Stimulated activated CD4-positive, alpha-beta T cell treated with anti-CD3 and anti-CD28 coated beads, Interleukin-4, amount 100 ng/mL, for 48 hours (primary cell): ENCODE measurements at regions not wholly inside any gene's neighbourhood (a gene's known extent, or its start where the extent isn't known, plus 50 kb on each side); places are given as distances from the start of the nearest gene placed in this dataset.

ENCODE experiments used
- DNase-seq, 2 donors: peaks; one replicate each; pipeline ENCODE4 v3.0.0-alpha.2; 2020; ENCODE audit warnings: low read depth in 2 of 2

DNA sequence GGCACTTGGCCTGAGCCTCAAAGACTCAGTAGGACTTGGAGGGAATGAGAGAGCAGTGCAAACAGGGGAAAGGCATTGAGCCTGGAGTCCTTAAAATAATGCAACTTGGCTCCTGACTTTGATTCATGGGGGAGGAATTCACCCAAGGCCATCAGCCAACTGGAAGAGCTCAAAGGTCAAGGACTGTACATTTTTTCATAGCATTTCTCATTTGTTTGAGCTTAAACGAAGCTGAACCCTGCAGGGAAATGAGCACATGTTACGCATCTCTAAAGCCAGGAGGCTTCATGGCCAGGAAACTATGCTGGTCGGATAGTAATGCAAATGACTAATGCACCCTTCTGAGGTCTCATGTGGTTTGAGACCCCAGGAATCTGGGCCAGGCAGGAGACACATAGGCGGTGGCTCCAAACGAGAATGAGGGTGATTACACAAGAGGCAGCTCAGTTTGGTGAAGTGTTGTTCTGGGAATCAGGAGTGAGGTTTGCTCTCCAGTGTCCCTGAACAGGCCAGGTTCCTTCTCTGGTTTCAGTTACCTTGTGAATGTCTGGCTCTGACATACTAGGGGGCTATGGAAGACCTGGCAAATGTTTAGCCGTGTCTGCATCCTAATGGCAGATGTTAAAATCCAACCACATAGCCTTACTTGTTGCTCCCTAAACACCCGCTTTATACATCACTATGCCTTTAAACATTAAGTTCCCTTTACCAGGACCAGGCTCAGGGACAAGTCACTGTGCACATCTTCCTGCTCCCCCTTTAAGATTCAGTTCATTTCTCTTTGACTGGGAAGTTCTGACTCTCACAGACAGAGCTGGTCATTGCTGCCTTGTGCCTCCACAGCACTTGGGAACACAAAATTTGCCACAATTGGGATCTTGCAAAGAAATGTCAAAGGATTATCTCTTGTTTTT is 503.9 kb upstream of the USP24 start:
- DNase-seq: no peak

- no peak for DNase-seq
Measured at GRCh38 chr1:55717111-55717510, 501.9 kb upstream of the USP24 start.

- DNase-seq: no peak
Measured at GRCh38 chr1:55716610-55717009, 501.4 kb upstream of the USP24 start.

DNA sequence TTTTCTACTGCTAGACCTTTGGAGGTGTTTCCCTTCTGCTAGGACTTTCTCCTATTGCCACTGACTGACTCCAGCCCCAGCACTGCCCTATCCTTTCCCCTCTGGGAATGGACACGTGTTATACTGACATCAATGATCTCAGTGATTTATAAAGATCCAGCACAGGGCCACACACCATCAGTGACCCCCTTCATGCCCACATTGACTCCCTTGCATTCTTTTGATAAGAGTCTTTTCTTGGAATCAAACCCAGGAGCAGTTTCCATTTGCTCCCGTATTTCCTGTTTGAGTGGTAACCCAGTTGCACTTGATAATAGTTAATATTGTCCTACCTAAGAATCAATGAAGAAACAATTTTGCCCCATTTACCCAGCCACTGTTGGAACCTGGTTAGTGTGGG is 501.0 kb upstream of the USP24 start:
- no peak for DNase-seq

DNA sequence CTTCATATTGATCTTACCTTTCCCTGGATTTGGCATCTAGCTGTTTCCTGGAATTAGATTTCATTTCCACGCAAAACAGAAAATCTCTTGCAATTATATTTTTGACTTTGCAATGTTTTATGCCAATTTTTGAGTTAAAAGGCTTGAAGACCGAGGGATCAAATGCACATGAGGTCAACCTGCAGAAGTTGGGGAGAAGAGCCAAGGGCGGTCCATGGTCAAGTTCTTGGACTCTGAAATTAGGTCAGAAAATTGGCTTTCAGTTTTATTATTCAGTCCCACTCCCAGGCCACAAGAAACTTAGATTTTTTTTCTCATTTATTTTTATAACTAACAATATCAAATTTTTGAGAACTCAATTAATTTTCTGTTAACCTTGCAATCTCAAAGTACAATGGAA is 499.1 kb upstream of the USP24 start:
- no peak for DNase-seq

GRCh38 chr1:55713516-55713915 is 498.4 kb upstream of the USP24 start:
- no peak for DNase-seq

- no peak for DNase-seq
Measured at GRCh38 chr1:55712148-55712547, 497.0 kb upstream of the USP24 start.

GRCh38 chr1:55708781-55709180 is 493.6 kb upstream of the USP24 start:
- DNase-seq: no peak

- no peak for DNase-seq
Measured at GRCh38 chr1:55707846-55708245, 492.7 kb upstream of the USP24 start.

DNA sequence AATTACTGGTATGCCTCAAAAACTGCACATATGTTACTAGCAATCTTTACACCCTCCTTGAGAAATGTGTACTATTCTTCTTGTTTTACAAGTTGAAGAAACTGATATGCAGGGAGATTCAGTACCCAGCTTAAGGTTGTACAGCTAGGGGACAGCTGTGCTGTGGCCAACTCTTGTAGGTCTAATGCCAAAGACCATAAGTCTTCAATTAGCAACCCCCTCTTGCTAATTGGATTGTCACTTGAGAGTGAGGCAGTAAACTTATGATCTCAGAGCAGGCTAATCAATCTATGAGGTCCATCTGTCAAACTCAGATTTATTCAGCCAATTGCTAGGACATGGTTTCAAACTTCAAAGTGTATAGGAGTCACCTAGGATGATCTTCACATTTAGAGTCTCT is 492.0 kb upstream of the USP24 start:
- DNase-seq: no peak

GRCh38 chr1:55706397-55706796 is 491.2 kb upstream of the USP24 start:
- DNase-seq: no peak

GRCh38 chr1:55703726-55704363 is 488.7 kb upstream of the USP24 start:
- no peak for DNase-seq

- no peak for DNase-seq
Measured at GRCh38 chr1:55702064-55702463, 486.9 kb upstream of the USP24 start.

DNA sequence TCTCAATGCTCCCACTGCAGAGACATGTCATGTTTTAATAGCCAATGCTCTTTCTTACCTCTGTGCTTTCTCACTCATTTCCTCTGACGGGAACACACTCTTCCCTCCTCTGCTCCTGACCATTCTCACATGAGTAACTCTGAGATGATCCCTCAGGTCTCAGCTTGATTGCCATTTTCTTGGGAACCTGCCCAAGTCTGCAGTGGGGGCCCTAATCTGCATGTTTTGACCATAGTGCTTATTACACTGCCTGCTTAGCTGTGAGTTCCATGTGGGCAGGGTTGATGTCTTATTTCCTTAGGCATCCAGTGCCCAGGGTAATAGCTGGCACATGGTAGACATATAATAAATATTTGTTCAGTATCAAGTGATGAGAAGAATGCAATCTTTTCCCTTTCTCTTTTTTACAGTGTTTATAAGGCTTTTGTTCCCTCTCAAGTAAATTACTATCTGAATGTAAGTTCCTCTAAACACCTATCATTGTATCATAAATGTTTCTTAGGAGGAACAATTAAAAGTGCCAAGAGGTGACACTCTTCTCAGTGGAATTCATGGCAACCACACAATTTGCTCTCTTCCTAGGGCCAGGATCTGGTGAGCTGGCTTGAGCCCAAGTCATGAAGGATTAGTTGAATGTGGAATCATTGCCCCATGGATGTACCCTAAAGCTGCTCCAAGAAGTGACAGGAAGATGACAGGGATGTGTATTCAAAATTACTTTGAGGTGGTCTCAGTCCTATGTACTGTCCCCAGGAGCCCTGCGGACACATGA is 485.4 kb upstream of the USP24 start:
- no peak for DNase-seq

- DNase-seq: no peak
Measured at GRCh38 chr1:55699228-55699627, 484.1 kb upstream of the USP24 start.

GRCh38 chr1:55697997-55698535 is 482.9 kb upstream of the USP24 start:
- DNase-seq: no peak

- no peak for DNase-seq
Measured at GRCh38 chr1:55696891-55697290, 481.7 kb upstream of the USP24 start.

DNA sequence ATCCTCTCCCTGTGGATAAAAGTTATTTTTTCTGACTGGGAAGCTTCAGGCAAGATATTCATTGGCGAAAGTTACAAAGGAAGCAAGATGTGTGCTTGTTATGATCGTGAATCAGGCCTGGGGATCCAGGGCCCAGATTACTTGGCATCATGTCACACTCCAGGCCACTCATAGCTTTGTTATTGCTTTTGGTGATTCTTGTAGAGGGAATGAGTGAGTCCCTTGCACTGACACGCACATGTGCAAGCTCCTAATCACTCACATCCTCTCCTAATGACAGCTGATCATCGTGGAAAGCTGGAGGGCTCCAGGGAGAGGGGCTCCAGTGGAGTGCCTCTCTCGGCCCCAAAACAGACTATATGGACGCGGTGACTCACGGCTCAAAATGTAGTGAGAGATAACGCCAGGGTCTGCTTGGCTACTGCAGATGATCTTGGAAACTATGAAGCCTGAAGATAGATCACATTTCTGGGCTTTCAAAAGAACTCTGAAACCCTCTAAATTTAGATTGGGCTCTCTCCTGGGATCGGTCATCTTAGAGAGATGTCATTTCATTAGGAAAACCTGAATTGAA is 481.1 kb upstream of the USP24 start:
- DNase-seq: no peak

- DNase-seq: no peak
Measured at GRCh38 chr1:55695552-55695951, 480.4 kb upstream of the USP24 start.

DNA sequence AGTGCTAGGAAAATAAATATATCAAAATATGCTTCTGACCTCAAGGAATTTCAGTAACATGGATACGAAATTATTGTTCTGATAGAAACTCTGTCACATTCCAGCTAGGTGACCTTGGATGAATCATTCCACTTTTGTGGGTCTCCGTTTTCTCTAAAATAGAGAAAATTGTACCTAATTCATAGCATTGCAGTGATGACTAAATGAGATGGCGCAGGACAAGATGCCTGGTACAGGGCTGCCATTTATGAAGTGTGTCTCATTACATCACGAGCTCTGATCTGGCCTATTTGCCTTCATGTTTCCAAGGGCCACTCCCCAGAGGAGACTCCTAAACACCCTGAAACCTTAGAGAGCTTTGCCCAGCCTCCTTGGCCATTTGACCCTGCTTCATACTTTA is 480.0 kb upstream of the USP24 start:
- DNase-seq: no peak

- no peak for DNase-seq
Measured at GRCh38 chr1:55694310-55694801, 479.2 kb upstream of the USP24 start.

DNA sequence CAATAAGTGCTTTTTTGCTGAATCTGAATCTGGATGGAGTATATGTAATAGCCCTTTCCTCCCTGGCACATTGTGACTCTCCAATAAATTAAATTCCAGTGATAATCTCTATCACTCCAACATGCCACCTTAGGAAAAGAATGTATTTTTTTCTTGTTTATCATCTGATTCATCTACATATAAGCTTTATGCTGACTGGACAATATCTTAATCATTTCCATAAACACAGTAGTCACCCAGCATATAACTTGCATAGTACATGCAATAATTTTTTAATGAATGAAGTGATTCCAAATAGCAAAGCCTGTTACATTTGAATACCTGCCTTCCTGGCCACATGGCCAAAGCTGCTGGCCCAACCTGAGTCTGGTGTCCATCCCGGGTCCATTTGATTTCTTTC is 477.6 kb upstream of the USP24 start:
- no peak for DNase-seq
